OCI-LY7 (cell line): ENCODE measurements at regions not wholly inside any gene's neighbourhood (a gene's known extent, or its start where the extent isn't known, plus 50 kb on each side); places are given as distances from the start of the nearest gene placed in this dataset.

Source experiments
- BruUV-seq: library from RNA; stranded (reverse); fragments of 400-500 nt; replicated peaks from 2 replicates; lab custom pipeline; 2021; lab: Mats Ljungman, UMichigan
- CTCF ChIA-PET: fragments of 300-600 bp; sonication (Branson Sonifier 250); formaldehyde crosslinking; loops from one replicate; lab custom pipeline; 2022; ENCODE audit warnings: antibody characterized with exemption; ENCODE audit not compliant: unreplicated experiment; lab: Charles Lee
- POLR2A ChIA-PET: fragments of 300-600 bp; sonication (Branson Sonifier 250); formaldehyde crosslinking; loops from one replicate; lab custom pipeline; 2022; ENCODE audit warnings: antibody characterized with exemption; lab: Charles Lee
- DNase-seq: peaks from one replicate; pipeline ENCODE4 v3.0.0-alpha.2; 2015; ENCODE audit warnings: low spot score
- H2AFZ ChIP-seq: fragments of 200-600 bp; sonication (generic), shearing (Covaris generic); 2 replicates; pipeline ENCODE4 v1.6.1; 2014; ENCODE audit warnings: mild to moderate bottlenecking, antibody characterized with exemption, low read length, moderate library complexity
- H3K27ac ChIP-seq: fragments of 200-600 bp; sonication (generic); 2 replicates; pipeline ENCODE4 v1.5.1; 2014; ENCODE audit warnings: mixed run types, low read depth, mild to moderate bottlenecking, moderate library complexity, low read length, inconsistent platforms; ENCODE audit not compliant: poor library complexity, severe bottlenecking
- H3K36me3 ChIP-seq: fragments of 200-600 bp; sonication (generic); 2 replicates; pipeline ENCODE4 v1.6.1; 2014; ENCODE audit warnings: mild to moderate bottlenecking, antibody characterized with exemption, low read length, moderate library complexity, mixed read lengths; ENCODE audit not compliant: insufficient read depth
- H3K4me1 ChIP-seq: fragments of 200-600 bp; sonication (generic); 2 replicates; pipeline ENCODE4 v1.5.1; 2014; ENCODE audit warnings: mild to moderate bottlenecking, low read length; ENCODE audit not compliant: insufficient read depth, poor library complexity, severe bottlenecking
- H3K4me2 ChIP-seq: fragments of 200-600 bp; sonication (generic); 2 replicates; pipeline ENCODE4 v1.6.1; 2014; ENCODE audit warnings: mild to moderate bottlenecking, low read length
- H3K4me3 ChIP-seq: fragments of 200-600 bp; sonication (generic); 2 replicates; pipeline ENCODE4 v1.5.1; 2014; ENCODE audit warnings: mild to moderate bottlenecking, low read depth, low read length; ENCODE audit not compliant: poor library complexity, severe bottlenecking
- H3K79me2 ChIP-seq: fragments of 200-600 bp; sonication (generic); 2 replicates; pipeline ENCODE4 v1.6.1; 2016; ENCODE audit warnings: low read depth, mild to moderate bottlenecking, low read length, moderate library complexity, mixed read lengths; ENCODE audit not compliant: insufficient read depth
- H3K9me2 ChIP-seq: fragments of 200-600 bp; sonication (generic); 2 replicates; pipeline ENCODE4 v1.6.1; 2016; ENCODE audit warnings: mild to moderate bottlenecking, low read length, mixed read lengths; ENCODE audit not compliant: insufficient read depth
- H3K9me3 ChIP-seq: fragments of 200-600 bp; sonication (generic); 2 replicates; pipeline ENCODE4 v1.6.1; 2014; ENCODE audit warnings: mild to moderate bottlenecking, mixed run types, low read length, mixed read lengths
- H4K20me1 ChIP-seq: fragments of 200-600 bp; sonication (generic); 2 replicates; pipeline ENCODE4 v1.6.1; 2014; ENCODE audit warnings: mild to moderate bottlenecking, antibody characterized with exemption, low read length, moderate library complexity, mixed read lengths; ENCODE audit not compliant: insufficient read depth
- CTCF ChIP-seq: fragments of 200-600 bp; sonication (generic); conservative IDR thresholded peaks from 2 replicates; pipeline ENCODE4 v1.5.1; 2014; ENCODE audit warnings: mild to moderate bottlenecking, antibody characterized with exemption, low read length, moderate library complexity, mixed read lengths
- EZH2phosphoT487 ChIP-seq: fragments of 200-600 bp; sonication (generic); IDR thresholded peaks from 2 replicates; pipeline ENCODE4 v1.6.1; 2018; ENCODE audit warnings: low read depth, borderline replicate concordance, mild to moderate bottlenecking, mixed run types, antibody characterized with exemption, low read length, moderate library complexity, mixed read lengths
- intact Hi-C: fragments of 100-400 bp; cut with micrococcal nuclease; formaldehyde crosslinking; loops from one replicate; pipeline ENCODE4 v1.10.0; 2022; ENCODE audit not compliant: unreplicated experiment

- BruUV-seq = no TSS peak
- no peak for DNase-seq
- H3K79me2 ChIP-seq = no peaks in the 10 kb centered on the region
- no peak overlapping the region for H3K4me3 ChIP-seq
- TF ChIP-seq CTCF = no peak
- no peak for TF ChIP-seq EZH2phosphoT487
- H3K9me2 ChIP-seq = no peaks in the 10 kb centered on the region
- ChIA-PET POLR2A (no interaction called here), CTCF (no interaction called here)
- H3K27ac ChIP-seq = no peak overlapping the region
- H3K4me1 ChIP-seq = no peaks in the 10 kb centered on the region
- no peaks in the 10 kb centered on the region for H3K9me3 ChIP-seq
- no peaks in the 10 kb centered on the region for H4K20me1 ChIP-seq
- H3K36me3 ChIP-seq = no peaks in the 10 kb centered on the region
- no peak overlapping the region for H3K4me2 ChIP-seq
- intact Hi-C loops = no loop called here
- no peak overlapping the region for H2AFZ ChIP-seq
Measured at GRCh38 chr14:43677581-43677980, 829.5 kb downstream of the FSCB start.

- H3K4me3 ChIP-seq = no peak overlapping the region
- TF ChIP-seq CTCF (no peak), EZH2phosphoT487 (no peak)
- no peaks in the 10 kb centered on the region for H3K4me1 ChIP-seq
- no peaks in the 10 kb centered on the region for H4K20me1 ChIP-seq
- intact Hi-C loops = no loop called here
- H3K9me3 ChIP-seq = no peaks in the 10 kb centered on the region
- POLR2A ChIA-PET = no interaction called here
- no peak overlapping the region for H2AFZ ChIP-seq
- no TSS peak for BruUV-seq
- no peak overlapping the region for H3K27ac ChIP-seq
- no peaks in the 10 kb centered on the region for H3K9me2 ChIP-seq
- CTCF ChIA-PET = no interaction called here
- no peak overlapping the region for H3K4me2 ChIP-seq
- H3K36me3 ChIP-seq = no peaks in the 10 kb centered on the region
- no peak for DNase-seq
- H3K79me2 ChIP-seq = no peaks in the 10 kb centered on the region
Measured at GRCh38 chr14:43674273-43674672, 832.8 kb downstream of the FSCB start.

GRCh38 chr14:43671716-43672485, 835.2 kb downstream of the FSCB start:
- H2AFZ ChIP-seq = no peak overlapping the region
- H3K4me2 ChIP-seq = no peak overlapping the region
- ChIA-PET CTCF (no interaction called here), POLR2A (no interaction called here)
- no peaks in the 10 kb centered on the region for H3K9me3 ChIP-seq
- TF ChIP-seq CTCF (no peak), EZH2phosphoT487 (no peak)
- no peaks in the 10 kb centered on the region for H3K79me2 ChIP-seq
- intact Hi-C loops = no loop called here
- DNase-seq = no peak
- H3K27ac ChIP-seq = no peak overlapping the region
- no peaks in the 10 kb centered on the region for H3K36me3 ChIP-seq
- no peaks in the 10 kb centered on the region for H4K20me1 ChIP-seq
- no peak overlapping the region for H3K4me3 ChIP-seq
- no peaks in the 10 kb centered on the region for H3K4me1 ChIP-seq
- no peaks in the 10 kb centered on the region for H3K9me2 ChIP-seq
- no TSS peak for BruUV-seq
